Loucy (cell line): ENCODE measurements at regions not wholly inside any gene's neighbourhood (a gene's known extent, or its start where the extent isn't known, plus 50 kb on each side); places are given as distances from the start of the nearest gene placed in this dataset.

Experiments used
- CTCF ChIP-seq: fragments of 200-600 bp; sonication (generic); conservative IDR thresholded peaks from 2 replicates; pipeline ENCODE4 v1.5.1; 2014; ENCODE audit warnings: mild to moderate bottlenecking, antibody characterized with exemption, low read length
- EZH2phosphoT487 ChIP-seq: fragments of 200-600 bp; IDR thresholded peaks from 2 replicates; pipeline ENCODE4 v1.6.1; 2018; ENCODE audit warnings: antibody characterized with exemption, mild to moderate bottlenecking, moderate library complexity, borderline replicate concordance

DNA sequence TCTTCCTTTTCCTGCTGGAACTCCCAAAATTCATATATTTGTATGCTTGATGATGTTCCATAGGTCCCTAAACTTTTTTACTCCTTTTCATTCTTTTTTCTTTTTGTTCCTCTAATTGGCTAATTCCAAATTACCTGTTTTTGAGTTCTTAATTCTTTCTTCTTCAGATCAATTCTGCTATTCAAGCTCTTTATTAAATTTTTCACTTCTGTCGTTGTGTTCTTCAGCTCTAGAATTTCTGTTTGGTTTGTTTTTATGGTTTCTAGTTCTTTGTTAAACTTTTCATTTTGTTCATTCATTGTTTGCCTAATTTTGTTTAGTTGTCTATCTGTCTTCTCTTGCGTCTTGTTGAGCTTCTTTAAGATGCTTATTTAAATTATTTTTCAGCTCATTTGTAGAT lies 154.8 kb downstream of the TPH2 start:
- no peak for TF ChIP-seq CTCF
- no peak for TF ChIP-seq EZH2phosphoT487
